HG03439 (cell line): ENCODE measurements at regions not wholly inside any gene's neighbourhood (a gene's known extent, or its start where the extent isn't known, plus 50 kb on each side); places are given as distances from the start of the nearest gene placed in this dataset.
"Not testable (repeated sequence)": the region's sequence is repeated elsewhere in the genome, so short reads cannot be mapped to it uniquely, and the experiment has no call there.

Experiments
- ATAC-seq: cut with Tn5 transposase; IDR thresholded peaks from one replicate; pipeline ENCODE4 v1.9.1; 2021; ENCODE audit warnings: mild to moderate bottlenecking, moderate library complexity; ENCODE audit not compliant: unreplicated experiment

GRCh38 chr6:141403103-141403502 lies 729.6 kb upstream of the GJE1 start:
- ATAC-seq, result no peak

GRCh38 chr6:141402489-141402888 lies 730.2 kb upstream of the GJE1 start:
- no peak for ATAC-seq

- ATAC-seq, result no peak
Measured at GRCh38 chr6:141401851-141402250, 730.9 kb upstream of the GJE1 start.

- ATAC-seq, result no peak
Measured at GRCh38 chr6:141401168-141401567, 731.6 kb upstream of the GJE1 start.

GRCh38 chr6:141398949-141399348 lies 733.8 kb upstream of the GJE1 start:
- no peak for ATAC-seq

GRCh38 chr6:141395443-141396008 lies 737.2 kb upstream of the GJE1 start:
- ATAC-seq, result no peak

GRCh38 chr6:141394565-141395051 lies 738.1 kb upstream of the GJE1 start:
- ATAC-seq, result no peak

- ATAC-seq, result no peak
Measured at GRCh38 chr6:141394125-141394536, 738.6 kb upstream of the GJE1 start.

- ATAC-seq, result no peak
Measured at GRCh38 chr6:141393405-141394124, 739.2 kb upstream of the GJE1 start.

GRCh38 chr6:141391135-141391534 lies 741.6 kb upstream of the GJE1 start:
- ATAC-seq, result not testable (repeated sequence)

GRCh38 chr6:141388666-141389065 lies 744.1 kb upstream of the GJE1 start:
- no peak for ATAC-seq

- ATAC-seq, result no peak
Measured at GRCh38 chr6:141370438-141370837, 762.3 kb upstream of the GJE1 start.

GRCh38 chr6:141366796-141367195 lies 765.9 kb upstream of the GJE1 start:
- not testable (repeated sequence) for ATAC-seq

- no peak for ATAC-seq
Measured at GRCh38 chr6:141364694-141365093, 768.0 kb upstream of the GJE1 start.

GRCh38 chr6:141364232-141364631 lies 768.5 kb upstream of the GJE1 start:
- no peak for ATAC-seq

- no peak for ATAC-seq
Measured at GRCh38 chr6:141361559-141361958, 771.2 kb upstream of the GJE1 start.

- no peak for ATAC-seq
Measured at GRCh38 chr6:141359953-141360352, 772.8 kb upstream of the GJE1 start.

GRCh38 chr6:141354191-141354955 lies 778.4 kb upstream of the GJE1 start:
- ATAC-seq, result no peak

- no peak for ATAC-seq
Measured at GRCh38 chr6:141351721-141352120, 781.0 kb upstream of the GJE1 start.

- ATAC-seq, result no peak
Measured at GRCh38 chr6:141349710-141350109, 783.0 kb upstream of the GJE1 start.

- no peak for ATAC-seq
Measured at GRCh38 chr6:141347906-141348492, 784.7 kb upstream of the GJE1 start.
